GM03348 (cell line): ENCODE measurements at regions not wholly inside any gene's neighbourhood (a gene's known extent, or its start where the extent isn't known, plus 50 kb on each side); places are given as distances from the start of the nearest gene placed in this dataset.
"Not testable (repeated sequence)": the region's sequence is repeated elsewhere in the genome, so short reads cannot be mapped to it uniquely, and the experiment has no call there.

Experiments used
- DNase-seq: peaks from one replicate; pipeline ENCODE4 v3.0.0; 2012; ENCODE audit warnings: low spot score

DNA sequence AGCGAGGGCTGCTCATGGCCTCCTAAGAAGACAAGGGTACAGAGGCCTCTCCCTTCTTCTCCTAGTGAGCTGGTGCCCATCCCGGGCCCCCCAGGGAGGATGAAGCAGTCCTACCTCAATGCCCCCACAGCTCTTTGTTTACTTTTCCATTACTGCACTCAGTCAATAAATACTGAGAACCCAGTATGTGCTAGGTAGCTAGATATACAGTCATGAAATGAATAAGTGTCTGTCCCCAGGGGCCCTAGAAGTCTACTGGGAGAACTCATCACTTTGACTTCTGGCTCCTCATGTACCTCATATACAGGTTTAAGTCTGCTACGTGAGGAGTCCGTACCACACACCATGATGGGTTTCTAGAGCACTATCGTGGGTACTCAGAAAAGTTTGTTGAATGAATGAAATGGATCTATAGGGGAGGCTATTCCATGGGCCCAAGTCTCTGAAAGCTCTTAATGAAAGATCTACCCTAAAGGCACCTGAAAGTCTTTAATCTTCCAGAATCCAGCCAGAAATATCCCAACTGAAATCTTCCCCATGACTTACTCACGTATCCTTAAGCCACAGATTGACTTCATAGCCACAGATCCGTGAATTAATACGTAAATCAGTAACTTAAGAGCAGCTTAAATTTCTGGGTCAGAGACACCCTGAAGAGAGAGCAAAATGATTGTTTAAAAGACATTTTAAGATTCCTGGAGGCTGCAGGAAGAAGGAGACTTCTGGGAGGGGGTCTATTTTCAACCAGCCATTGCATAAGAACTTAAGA is 51.6 kb upstream of the POMP start:
- DNase-seq, result no peak

DNA sequence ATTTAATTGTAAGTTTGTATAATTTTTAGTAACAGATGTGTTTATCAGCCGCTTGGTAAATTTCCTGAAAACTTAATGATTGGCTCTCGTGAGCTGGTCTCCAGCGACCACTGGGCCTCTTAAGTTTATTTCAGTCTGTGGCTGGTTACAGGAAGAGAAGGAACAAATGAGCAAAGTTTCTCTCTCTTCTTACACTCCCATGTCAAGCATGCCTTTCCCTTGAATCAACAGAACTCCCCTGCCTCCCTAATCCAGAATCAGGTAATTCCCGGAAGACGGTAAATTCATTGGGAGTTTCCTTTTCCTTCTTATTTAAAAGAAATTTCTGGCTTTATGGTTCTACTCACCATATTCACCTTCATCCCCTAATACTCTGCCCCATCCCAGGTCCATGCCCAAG is 52.5 kb upstream of the POMP start:
- no peak for DNase-seq

DNA sequence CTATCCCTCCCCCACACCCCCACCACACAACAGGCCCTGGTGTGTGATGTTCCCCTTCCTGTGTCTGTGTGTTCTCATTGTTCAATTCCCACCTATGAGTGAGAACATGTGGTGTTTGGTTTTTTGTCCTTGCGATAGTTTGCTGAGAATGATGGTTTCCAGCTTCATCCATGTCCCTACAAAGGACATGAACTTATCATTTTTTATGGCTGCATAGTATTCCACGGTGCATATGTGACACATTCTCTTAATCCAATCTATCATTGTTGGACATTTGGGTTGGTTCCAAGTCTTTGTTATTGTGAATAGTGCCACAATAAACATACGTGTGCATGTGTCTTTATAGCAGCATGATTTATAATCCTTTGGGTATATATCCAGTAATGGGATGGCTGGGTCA is 53.8 kb upstream of the POMP start:
- DNase-seq, result not testable (repeated sequence)

DNA sequence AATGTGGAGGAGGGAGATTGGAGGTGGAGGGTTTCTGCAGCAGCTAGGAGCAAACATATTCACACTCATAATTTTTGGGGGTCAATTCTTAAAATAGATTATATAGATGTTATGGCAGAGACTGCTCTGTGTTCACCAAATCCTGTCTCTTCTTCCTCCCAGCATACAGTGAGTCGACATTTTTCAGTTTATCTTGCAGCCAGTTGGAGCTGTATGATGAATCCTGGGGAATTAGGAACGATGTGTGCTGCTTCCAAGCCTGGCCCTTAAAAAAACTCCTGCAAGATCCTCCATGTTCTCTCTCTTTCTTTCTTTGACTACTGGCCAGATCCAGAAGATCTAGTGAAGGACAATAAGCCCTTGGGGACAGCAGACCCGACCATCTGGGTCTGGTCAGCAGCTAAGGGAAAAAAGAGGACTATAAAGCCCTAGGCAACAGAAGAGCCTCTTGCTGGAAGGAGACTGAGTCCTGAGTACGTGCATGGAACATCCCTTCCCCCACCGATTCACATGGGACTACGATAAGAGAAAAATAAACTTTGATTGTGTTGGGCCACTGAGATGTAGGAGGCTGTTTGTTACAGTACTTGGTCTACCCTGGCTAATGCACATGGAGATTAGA is 55.8 kb upstream of the POMP start:
- DNase-seq, result no peak

DNA sequence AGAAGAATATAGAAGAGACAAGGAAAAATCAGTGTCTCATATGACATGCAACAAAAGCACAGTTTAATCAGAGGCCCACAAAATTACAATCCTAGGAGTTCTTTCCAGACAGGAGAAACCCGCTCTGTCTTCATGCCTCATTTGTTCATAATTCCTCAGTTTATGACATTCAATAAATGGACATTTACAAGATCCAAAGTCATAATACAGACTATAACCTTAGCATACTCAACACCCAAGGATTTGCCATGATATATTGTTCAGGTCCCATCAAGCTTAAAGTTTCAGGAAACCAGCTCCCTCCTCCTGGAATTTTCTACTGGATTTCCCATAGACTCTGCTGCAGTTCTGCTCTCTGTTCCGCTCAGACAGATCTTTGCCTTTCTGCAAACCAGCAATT is 56.4 kb upstream of the POMP start:
- DNase-seq, result no peak

DNA sequence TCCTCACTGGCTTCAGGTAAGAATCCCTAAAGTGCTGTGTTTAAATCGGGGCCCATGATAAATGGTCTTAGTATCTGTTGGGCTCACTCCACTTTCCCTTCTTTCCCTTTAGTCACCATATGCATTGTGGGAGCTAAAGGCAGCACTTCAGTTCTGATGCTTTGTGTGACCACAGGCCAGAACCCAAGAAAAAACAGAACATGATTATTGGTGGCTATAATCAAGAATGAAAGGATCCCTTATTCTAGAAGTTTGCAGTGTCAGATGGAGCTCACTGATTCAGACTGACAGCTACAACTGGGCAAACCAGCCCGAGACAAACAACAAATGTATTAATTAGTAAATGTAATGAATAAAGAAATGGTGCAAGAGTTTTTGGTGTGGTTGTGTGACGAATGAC is 57.3 kb upstream of the POMP start:
- no peak for DNase-seq

DNA sequence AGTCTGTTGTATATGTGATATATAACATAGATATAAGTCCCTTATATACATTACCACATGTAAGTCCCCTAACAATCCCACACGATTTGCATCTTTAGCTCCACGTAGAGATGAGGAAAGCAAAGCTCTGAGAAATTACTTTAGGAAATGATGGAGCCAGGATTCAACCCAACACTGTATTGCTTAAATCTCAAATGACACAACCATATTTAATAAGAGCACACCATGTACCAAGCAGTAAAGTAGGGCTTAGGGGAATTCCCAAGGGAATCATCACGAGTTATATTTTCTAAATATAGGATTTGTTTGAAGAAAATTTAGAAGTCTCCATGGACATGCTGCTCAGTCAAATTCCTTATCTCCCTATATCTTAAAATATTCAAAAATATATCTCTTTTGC is 61.3 kb upstream of the POMP start:
- no peak for DNase-seq

DNA sequence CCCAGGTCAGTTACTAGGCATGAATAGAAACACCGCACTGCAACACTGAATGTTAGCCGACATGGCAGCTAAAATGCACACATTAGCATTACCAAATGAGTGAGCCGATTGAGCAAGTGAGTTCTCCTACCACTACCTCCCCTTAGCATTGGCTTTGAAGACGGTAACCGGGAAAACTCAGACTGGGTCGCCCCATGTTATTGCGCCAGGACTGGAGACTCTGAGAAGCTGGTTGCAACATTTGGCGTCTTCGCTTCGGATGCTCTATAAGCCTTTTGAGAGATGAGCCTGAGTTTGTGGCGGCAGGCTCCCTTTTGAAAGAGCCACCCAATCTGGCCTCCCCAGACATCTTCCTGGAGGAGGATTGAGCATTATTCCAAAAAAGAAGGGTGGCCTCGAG is 68.5 kb upstream of the POMP start:
- no peak for DNase-seq

DNA sequence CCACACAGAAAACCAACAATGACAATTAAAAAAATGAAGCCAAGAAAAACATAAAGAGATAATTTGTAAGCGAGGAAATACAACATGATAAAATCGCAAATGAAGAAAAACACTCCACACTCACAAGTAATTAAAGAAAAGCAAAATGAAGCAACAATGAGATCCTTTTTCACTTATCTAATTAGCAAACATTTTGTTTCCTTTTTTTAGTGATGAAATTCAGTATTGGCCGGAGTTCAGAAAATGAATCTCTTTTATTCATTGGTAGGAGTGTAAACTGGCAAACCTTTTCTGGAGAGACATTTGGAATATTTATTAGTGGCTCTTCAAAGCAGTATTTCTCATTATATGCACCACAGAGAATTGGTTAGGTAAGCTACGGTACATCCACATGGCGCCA is 70.6 kb upstream of the POMP start:
- no peak for DNase-seq

DNA sequence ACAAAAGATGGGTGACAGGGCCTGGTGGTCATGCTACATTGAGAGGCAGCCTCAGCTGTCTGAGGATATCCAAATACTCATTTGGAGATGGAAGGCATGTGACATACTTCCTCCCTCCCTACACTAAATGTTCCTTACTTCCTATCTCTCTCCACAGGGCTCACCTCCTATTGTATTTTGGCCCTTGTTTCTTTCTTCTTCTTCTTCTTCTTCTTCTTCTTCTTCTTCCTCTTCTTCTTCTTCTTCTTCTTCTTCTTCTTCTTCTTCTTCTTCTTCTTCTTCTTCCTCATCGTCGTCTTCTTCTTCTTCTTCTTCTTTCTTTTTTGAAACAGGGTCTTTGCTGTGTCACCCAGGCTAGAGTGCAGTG is 71.8 kb upstream of the POMP start:
- DNase-seq, result no peak

DNA sequence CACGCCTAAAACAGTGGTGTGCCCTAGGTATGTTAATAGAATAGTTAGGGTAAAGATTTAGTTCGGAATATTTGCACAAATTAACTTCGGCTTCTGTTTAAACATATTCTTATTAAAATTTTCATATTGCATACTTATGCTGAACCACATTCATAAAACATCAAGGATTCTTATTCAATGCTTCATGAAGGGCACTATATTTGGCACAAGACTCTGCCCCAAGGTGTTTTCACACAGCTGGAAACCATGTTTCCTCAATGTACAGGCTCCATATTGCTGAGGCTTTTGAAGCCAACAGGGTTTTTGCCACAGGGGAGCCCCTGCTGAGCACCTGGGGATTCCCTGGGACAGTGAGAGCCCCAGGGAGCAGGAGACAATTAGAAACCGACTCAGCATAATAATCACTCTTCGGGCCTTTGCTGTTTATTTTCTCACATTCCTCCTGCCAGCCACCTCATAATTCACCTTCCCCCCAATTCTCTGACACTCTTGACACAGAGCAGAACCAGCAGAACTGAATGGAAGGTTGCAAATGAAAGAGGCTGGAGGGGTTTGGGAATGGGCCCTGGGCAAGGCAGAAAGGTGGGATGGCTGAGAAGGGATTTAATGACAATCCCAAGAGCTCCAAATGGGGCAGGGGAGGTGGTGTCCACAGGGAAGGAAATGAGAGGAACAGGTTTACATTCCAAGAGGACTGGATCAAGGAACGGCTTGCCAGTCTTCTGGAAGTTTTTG is 72.3 kb upstream of the POMP start:
- DNase-seq, result no peak

DNA sequence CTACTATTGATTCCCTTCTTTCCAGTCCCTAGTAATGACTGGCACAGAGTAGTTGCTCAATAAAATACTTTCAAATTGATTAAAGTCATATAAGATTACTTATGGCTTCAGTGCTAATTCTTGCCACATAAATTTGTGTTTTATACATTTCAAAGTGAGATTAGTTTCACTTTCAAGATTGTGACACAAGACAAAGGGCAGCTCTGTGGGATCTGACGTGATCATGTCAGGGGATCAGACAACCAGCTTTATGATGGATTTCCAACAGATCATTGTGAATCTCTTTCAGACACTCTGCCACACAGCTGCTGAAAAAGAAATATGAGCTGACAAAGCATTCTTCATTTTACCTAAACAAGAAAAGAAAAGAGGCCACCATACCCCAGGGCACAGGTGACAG is 73.4 kb upstream of the POMP start:
- DNase-seq, result no peak

DNA sequence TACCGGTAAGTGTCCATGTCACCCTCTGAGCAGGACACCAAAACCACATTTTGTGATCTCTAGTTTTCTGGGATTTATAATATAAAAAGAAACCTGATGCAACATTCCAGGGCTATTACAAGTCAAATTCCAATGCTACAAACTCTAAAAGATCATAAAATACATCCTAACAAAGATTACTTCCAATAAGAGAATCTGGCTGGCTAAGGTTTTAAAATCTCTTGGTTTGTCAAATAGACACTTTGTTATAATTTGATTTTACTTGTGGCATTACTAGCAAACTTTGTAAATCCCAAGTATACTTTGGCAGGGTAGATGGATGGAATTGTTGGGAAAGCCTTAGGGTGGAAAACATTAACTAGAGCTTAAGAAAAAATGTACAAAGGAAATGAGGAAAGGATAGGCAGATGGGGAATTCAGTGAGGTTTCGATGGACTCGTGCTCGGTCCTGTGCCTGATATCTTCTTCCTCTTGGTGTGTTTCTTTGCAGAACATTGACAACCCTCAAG is 74.0 kb upstream of the POMP start:
- peak; percentile 72 for DNase-seq

DNA sequence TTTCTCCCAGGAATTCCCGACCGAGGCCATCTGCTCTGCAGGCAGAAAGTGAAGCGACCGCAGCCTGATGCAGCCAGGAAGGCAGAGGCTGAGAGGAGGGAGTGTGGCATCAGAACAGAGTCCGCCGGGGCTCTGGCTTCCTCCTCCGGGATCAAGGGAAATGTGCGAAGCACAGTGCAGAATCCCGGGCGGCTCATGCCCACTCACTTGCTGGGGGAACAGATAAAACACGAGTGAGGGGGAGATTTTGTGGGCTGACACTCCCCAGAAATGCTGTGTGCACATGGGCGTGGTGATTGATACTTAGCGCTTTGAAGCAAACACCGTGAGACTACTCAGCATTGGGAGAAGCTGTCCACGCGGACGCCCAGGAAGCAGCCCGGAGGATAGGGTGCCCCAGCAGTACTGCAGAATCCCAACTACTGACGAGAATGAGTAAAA is 75.3 kb upstream of the POMP start:
- DNase-seq, result peak; percentile 53

DNA sequence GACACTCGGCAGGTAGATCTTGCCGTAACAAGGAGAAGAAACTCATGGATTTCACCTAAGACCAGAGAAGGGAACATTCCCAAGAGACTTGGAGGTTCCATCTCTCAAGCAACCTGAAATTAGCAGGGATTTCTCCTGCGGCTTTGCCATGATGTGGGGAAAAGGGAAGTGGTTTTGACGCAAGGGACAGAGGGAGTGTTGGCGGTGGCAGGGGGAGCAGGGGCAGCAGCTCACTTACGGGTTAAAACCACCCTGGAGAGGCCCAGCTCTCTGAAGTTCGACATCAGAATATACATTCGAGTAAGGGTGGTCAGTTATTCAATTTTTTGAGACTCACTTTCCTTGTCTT is 76.1 kb upstream of the POMP start:
- DNase-seq, result no peak

DNA sequence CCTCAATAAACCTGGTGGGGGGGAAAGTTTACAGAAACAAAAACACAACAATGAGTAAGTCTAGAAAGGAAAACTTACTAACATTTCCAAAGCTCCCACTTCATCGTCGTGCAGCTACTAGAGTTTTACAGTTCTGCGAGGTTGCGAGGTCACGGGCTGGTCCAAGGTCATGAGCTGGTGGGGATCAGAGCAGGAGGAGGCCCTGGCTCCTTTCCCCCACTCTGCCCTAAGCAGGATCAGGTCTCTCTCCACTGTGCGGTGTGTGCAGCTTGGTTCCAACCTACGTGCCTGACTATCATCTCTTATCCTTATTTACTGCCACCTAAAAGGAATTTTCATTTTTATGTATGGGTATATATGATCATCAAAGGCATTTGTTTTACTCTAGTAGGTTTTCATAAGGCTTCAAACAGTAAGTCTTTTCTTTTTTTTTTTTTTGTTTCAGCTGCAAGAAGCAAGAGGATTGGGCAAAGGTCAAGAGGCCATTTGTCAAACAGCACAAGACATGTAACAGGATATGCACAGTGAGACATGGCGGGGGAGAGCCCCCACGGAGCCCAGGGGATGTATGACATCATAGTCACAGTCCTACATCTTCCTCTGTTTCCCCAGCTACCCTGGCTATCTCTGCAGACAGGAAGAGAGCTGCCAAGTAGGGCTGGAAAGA is 76.6 kb upstream of the POMP start:
- no peak for DNase-seq

DNA sequence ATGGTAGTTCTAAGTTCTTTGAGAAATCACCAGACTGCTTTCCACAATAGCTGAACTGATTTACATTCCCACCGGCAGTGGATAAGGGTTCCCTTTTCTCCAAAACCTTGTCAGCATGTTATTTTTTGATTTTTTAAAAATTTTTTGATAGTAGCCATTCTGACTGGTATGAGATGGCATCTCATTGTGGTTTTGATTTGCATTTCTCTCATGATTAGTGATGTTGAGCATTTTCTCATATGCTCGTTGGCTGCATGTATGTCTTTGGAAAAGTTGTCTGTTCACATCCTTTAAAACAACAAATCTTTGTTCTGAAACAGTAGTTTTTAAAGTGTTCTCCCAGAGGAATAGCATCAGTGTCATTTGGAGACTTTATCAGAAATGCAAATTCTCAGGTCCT is 77.5 kb upstream of the POMP start:
- no peak for DNase-seq

DNA sequence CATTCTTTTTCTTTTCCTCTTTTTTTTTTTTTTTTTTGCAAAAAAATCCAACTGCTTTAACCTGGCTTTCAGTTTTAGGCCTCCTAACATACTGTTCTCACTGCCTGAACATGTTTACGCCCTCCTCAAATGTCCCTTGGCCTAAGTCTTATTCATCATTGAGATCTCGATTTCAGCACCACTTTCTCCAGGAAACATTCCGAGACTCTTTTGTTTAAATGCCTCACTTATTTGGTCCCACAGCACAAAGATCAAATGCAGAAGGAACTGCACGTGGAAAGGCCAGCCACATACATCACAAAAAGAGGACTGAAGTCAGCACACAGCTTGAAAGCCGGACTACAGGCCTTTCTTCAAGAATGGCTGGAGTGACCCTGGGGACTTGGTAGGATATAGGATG is 79.2 kb upstream of the POMP start:
- no peak for DNase-seq

DNA sequence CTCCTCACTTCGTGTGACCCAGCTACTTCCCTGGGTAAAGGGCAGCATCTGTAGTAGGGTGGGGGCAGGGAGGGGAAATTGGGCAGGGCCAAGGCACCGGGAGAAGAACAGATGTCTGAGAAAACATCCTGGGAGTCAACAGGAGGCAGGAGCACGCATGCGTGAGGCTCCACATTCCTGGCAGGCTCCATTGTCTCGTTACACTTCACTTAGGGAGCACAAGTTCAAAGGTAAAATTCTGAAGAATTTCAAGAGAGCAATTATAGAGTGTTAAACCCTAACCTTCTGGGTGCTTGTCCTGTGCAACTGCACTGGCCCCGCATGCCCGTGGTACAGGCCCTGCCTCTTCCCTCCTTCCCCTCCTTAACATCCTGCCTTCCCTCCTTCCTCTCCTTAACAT is 79.6 kb upstream of the POMP start:
- DNase-seq, result peak; percentile 23

DNA sequence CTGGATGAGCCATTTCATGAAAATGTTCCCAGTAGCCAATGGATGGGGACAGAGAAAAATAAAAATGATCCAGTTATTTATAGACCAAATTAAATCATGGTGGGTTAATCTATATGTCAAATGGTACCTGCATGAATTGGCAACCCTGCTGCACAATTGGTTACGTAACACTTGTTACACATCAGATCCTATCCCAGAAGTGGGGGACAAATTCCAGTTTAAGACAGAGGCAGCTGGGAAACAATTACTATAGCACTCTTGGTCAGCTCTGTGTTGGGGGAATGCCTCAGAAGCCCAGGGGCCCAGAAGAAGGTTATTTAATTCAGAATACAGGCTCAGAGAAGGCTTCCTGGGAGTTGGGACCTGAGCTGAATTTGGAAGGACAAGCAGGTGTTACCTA is 81.1 kb upstream of the FLT1 start:
- no peak for DNase-seq

DNA sequence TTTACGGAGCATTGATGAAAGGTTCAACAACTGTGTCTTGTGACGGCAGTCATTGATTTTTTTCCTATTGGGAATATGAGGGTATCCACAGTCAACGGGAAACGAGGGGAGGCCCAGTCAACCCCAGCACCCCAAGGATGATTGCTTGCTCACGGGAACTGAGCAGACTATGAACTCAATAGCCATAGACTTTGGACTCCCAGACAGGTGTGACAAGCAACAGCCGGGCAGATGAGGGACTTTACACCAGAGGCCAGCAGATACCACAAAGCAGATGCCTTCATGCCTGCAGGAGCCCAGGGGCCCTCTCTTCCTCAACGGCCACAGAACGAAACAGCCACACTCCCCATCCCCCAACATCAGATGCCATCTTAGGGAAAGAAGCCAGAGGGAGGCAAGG is 80.3 kb upstream of the FLT1 start:
- no peak for DNase-seq

DNA sequence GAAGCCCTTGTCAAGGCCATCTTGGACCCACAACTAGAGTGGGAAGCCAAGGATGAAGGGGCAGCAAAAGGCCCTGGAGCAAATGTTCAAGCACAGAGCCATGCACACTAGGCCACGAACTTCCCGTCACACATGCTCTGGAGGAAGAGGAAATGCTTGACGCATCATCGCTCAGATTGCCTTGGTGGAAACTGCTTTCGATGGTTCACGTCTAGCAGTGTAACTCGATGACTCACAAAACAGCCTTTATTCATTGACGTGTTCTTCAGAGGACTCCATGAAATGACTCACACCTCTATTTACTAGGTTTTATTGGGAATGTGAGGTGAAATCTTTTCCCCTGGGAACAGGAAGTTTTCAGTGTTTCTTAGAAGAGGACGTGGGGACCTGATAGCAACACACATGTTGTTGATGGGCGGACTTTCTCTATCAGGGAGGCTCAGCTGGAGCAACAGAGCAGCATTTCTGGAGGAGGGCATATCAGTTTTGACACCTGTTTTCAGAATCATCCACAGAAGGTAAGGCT is 79.8 kb upstream of the FLT1 start:
- peak; percentile 69 for DNase-seq
